ENCODE measurements at regions not wholly inside any gene's neighbourhood (a gene's known extent, or its start where the extent isn't known, plus 50 kb on each side); places are given as distances from the start of the nearest gene placed in this dataset.

GRCh38 chr5:86011937-86012336, 605.8 kb upstream of the COX7C start:
- TF ChIP-seq CTCF (IDR thresholded peaks at IDR 0.05), result no peak
- TF ChIP-seq EP300 (IDR thresholded peaks at IDR 0.05), result no peak
